ENCODE measurements at regions not wholly inside any gene's neighbourhood (a gene's known extent, or its start where the extent isn't known, plus 50 kb on each side); places are given as distances from the start of the nearest gene placed in this dataset.

DNA sequence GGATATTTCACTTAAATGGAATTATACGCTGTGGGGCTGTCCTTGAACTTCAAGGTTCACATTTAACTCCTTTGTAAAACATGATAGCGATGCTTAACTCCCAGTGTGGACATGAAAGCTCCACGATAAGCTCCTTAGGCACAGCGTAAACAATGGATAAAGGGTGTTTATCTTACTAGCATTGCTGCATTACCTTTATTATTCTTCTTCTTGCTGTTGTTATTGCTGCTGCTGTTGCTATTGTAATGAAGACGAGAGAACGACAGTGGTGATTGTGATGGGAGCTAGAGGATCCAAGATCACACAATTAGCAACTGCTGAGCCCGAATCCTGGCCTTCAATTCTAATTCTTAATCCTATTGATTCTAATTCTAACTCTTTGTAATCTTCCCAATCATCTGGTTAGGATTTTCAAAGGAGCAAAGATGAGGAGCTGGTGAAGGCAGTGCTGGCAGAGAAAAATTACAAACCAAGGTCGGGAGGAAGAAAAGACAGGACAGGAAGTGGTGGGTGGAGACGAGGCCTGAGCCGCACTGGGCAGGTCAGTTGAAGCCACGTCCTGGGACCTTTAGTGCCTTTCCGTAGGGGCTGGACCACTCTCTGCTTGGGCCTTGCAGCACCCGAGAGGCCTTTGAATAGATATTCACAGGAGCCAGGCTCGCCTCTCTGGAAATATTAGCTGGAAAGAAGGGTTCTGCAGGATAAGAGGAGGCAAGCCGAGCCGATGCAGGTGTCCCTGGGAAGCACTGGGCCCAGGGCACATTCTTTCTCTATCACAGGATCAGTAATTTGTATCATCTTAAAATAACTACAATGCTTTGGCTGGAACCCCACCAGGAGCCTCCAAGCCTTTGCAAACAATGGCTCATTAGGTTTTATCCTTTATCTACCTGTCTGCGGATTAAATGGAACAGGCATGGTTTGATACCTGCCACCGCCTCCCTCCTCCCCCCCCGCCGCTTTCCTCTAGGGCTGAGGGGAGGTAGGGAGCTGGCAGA is 571.6 kb downstream of the AJAP1 start:
- DNase-seq (ENCODE audit: low read depth), result no peak

GRCh38 chr1:5223206-5223605 is 568.8 kb downstream of the AJAP1 start:
- H3K4me3 ChIP-seq (ENCODE audit: low read depth, low read length), result no peak overlapping the region
- no peak for DNase-seq (ENCODE audit: low read depth)

More for the DNA sequence above, 571.6 kb downstream of the AJAP1 start:
- no peak overlapping the region for H3K4me3 ChIP-seq (ENCODE audit: low read depth, low read length)

GRCh38 chr1:5222626-5223025 is 568.2 kb downstream of the AJAP1 start:
- DNase-seq (ENCODE audit: low read depth), result no peak
- no peak overlapping the region for H3K4me3 ChIP-seq (ENCODE audit: low read depth, low read length)

- no peak for DNase-seq (ENCODE audit: low read depth)
- H3K4me3 ChIP-seq (ENCODE audit: low read depth, low read length), result no peak overlapping the region
Observed at GRCh38 chr1:5221451-5221850, 567.0 kb downstream of the AJAP1 start.

- no peak for DNase-seq (ENCODE audit: low read depth)
- H3K4me3 ChIP-seq (ENCODE audit: low read depth, low read length), result no peak overlapping the region
Observed at GRCh38 chr1:5220821-5221220, 566.4 kb downstream of the AJAP1 start.

DNA sequence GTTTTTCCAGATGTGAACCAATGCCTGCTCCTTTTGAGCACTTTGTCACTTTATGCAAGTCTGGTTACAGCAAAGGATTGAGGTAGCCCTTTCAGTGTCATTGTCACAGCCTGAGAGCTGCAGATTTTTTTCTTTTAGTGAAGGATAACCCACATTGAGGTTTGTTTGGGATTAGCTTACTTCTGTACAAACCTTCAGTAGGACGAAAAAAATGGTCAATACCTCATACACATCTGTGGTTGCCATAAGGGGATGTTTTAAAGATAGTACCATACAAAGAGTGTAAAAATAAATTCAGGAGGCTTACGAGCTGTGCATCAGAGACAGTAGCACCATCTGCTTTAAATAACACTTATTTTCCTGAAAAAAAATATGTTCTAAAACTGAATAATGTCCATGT is 566.0 kb downstream of the AJAP1 start:
- no peak overlapping the region for H3K4me3 ChIP-seq (ENCODE audit: low read depth, low read length)
- no peak for DNase-seq (ENCODE audit: low read depth)

DNA sequence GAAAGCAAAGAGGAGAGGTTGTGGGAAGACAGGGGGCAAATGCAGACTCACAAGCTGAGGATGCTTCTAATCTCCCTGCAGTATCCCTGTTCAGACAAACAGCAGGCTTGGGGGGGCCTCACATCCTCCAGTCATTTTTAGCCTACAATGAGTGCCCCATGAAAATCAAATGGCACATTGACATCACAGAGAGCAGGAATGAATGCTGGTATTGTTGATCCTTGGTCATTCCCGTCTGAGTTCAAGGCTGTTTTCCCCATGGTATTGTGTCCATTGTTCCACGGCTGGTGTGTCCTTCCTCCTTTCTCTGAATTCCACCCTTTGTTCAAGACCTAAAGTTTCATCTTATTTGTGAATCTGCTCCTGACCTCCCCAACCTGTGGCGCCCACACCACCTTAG is 545.6 kb downstream of the AJAP1 start:
- DNase-seq (ENCODE audit: low read depth), result no peak
- H3K4me3 ChIP-seq (ENCODE audit: low read depth, low read length), result no peak overlapping the region

GRCh38 chr1:5198328-5198727 is 543.9 kb downstream of the AJAP1 start:
- no peak overlapping the region for H3K4me3 ChIP-seq (ENCODE audit: low read depth, low read length)
- DNase-seq (ENCODE audit: low read depth), result no peak

DNA sequence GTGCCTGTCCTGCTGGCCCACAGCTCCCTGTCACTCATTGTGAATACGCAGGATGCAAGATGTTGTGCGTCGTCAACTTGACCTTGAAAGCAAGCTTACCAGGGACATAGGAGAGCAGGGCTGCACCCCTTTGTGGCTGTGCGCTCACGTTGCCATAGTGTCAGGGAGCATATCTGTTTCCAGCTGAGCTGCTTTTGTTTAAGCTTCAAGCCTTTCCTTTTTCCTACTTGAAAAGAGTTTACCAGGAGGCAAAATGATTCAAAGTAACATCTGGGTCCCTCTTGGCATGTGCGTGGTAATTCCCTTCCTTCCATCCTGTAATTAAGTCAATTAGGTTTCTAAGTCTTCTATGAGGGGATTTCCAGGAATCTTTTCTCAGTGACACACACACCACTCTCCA is 537.1 kb downstream of the AJAP1 start:
- DNase-seq (ENCODE audit: low read depth), result no peak
- H3K4me3 ChIP-seq (ENCODE audit: low read depth, low read length), result no peak overlapping the region

GRCh38 chr1:5189384-5189783 is 535.0 kb downstream of the AJAP1 start:
- DNase-seq (ENCODE audit: low read depth), result no peak
- H3K4me3 ChIP-seq (ENCODE audit: low read depth, low read length), result no peak overlapping the region

GRCh38 chr1:5165762-5166161 is 511.4 kb downstream of the AJAP1 start:
- H3K4me3 ChIP-seq (ENCODE audit: low read depth, low read length), result no peak overlapping the region
- no peak for DNase-seq (ENCODE audit: low read depth)

DNA sequence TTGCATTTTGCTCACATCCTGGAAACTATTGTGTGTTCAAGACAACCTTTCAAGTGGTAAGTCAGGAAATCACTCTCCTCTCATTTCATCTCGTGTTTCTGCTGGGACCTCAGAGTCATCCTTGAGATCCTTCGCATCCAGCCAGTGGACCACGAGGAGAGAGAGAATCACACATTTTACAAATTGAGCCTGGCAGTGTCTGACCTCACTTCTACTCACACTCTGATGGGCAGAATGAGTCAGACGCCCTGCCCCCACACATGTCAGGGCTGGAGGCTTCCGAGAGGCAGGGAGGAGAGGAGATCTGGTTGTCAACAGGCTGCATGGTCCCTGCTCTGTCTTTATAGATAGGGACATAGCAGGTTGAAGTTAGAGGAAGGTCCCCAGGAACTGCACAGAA is 509.7 kb downstream of the AJAP1 start:
- no peak overlapping the region for H3K4me3 ChIP-seq (ENCODE audit: low read depth, low read length)
- no peak for DNase-seq (ENCODE audit: low read depth)

- H3K4me3 ChIP-seq (ENCODE audit: low read depth, low read length), result no peak overlapping the region
- no peak for DNase-seq (ENCODE audit: low read depth)
Observed at GRCh38 chr1:5161372-5161771, 507.0 kb downstream of the AJAP1 start.

DNA sequence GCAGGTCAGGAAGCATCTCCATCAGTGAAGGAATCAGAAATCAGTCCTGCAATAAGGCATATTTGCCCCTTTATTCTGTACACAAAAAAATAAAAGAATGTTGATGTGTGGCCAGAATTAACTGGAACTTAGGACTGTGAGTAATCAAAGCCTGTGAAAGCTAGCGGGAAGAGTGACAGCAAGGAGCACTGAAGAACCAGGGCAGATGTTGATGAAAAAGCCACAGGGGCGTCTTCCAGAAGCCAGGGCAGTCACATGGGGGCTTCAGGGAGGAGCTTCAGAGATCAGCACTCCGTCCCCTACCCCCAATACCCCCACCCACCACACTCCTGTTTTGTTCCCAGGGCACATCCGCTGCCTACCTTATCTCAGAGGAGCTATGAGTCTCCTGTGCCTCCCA is 502.8 kb downstream of the AJAP1 start:
- no peak overlapping the region for H3K4me3 ChIP-seq (ENCODE audit: low read depth, low read length)

GRCh38 chr1:5156416-5157120 is 502.2 kb downstream of the AJAP1 start:
- no peak overlapping the region for H3K4me3 ChIP-seq (ENCODE audit: low read depth, low read length)
- no peak for DNase-seq (ENCODE audit: low read depth)

More for the DNA sequence above, 502.8 kb downstream of the AJAP1 start:
- no peak for DNase-seq (ENCODE audit: low read depth)

GRCh38 chr1:5151511-5151910 is 497.1 kb downstream of the AJAP1 start:
- H3K4me3 ChIP-seq (ENCODE audit: low read depth, low read length), result no peak overlapping the region
- DNase-seq (ENCODE audit: low read depth), result no peak

- DNase-seq (ENCODE audit: low read depth), result no peak
- no peak overlapping the region for H3K4me3 ChIP-seq (ENCODE audit: low read depth, low read length)
Observed at GRCh38 chr1:5150191-5150590, 495.8 kb downstream of the AJAP1 start.

DNA sequence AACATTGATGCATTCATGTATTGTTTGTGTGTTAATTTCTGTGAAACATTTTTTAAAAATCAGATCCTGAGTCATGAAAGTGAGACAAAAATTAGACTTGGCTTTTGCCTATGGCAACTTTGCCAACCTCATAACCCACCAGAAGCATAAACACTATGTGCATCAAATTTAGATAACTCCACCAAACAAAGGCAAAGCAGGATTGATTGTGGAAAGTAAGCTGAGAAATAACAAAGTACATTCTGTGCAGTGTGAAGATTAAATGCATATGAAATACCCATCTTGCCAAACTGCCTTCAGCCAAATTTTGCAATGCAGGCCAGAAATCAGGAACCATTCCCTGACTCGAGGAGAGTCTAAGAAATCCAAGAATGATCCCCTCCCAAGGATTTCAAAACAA is 493.4 kb downstream of the AJAP1 start:
- DNase-seq (ENCODE audit: low read depth), result no peak
- no peak overlapping the region for H3K4me3 ChIP-seq (ENCODE audit: low read depth, low read length)

- no peak for DNase-seq (ENCODE audit: low read depth)
- no peak overlapping the region for H3K4me3 ChIP-seq (ENCODE audit: low read depth, low read length)
Observed at GRCh38 chr1:5142389-5142788, 488.0 kb downstream of the AJAP1 start.

GRCh38 chr1:5141750-5142149 is 487.3 kb downstream of the AJAP1 start:
- H3K4me3 ChIP-seq (ENCODE audit: low read depth, low read length), result no peak overlapping the region
- no peak for DNase-seq (ENCODE audit: low read depth)

GRCh38 chr1:5140962-5141361 is 486.6 kb downstream of the AJAP1 start:
- no peak for DNase-seq (ENCODE audit: low read depth)
- no peak overlapping the region for H3K4me3 ChIP-seq (ENCODE audit: low read depth, low read length)
